IPS-18a (cell line): ENCODE measurements at regions not wholly inside any gene's neighbourhood (a gene's known extent, or its start where the extent isn't known, plus 50 kb on each side); places are given as distances from the start of the nearest gene placed in this dataset.

ENCODE experiments used
- H3K27ac ChIP-seq: one replicate; pipeline ENCODE4 v1.5.1; 2013; ENCODE audit warnings: low read length
- H3K27me3 ChIP-seq: one replicate; pipeline ENCODE4 v1.6.1; 2013; ENCODE audit warnings: mild to moderate bottlenecking, low read length; ENCODE audit not compliant: control insufficient read depth, insufficient read depth
- H3K36me3 ChIP-seq: one replicate; pipeline ENCODE4 v1.6.1; 2013; ENCODE audit warnings: low read depth, low read length; ENCODE audit not compliant: control insufficient read depth
- H3K4me1 ChIP-seq: one replicate; pipeline ENCODE4 v1.6.1; 2013; ENCODE audit warnings: low read depth, low read length; ENCODE audit not compliant: control insufficient read depth
- H3K4me3 ChIP-seq: one replicate; pipeline ENCODE4 v1.5.1; 2013; ENCODE audit warnings: low read length
- H3K9ac ChIP-seq: one replicate; pipeline ENCODE4 v1.6.1; 2013; ENCODE audit warnings: mild to moderate bottlenecking, low read length, moderate library complexity
- H3K9me3 ChIP-seq: one replicate; pipeline ENCODE4 v1.6.1; 2013; ENCODE audit warnings: low read depth, low read length; ENCODE audit not compliant: control insufficient read depth

- Histone ChIP-seq H3K36me3 (no peaks in the 10 kb centered on the region), H3K27ac (no peak overlapping the region), H3K27me3 (no peaks in the 10 kb centered on the region), H3K9ac (no peak overlapping the region), H3K4me3 (no peak overlapping the region), H3K9me3 (no peaks in the 10 kb centered on the region), H3K4me1 (no peaks in the 10 kb centered on the region)
These were observed 420.9 kb upstream of the KCNH7 start for GRCh38 chr2:163259489-163259888.

GRCh38 chr2:163255086-163255485 lies 416.5 kb upstream of the KCNH7 start:
- no peak overlapping the region for H3K27ac ChIP-seq
- no peak overlapping the region for H3K4me3 ChIP-seq
- H3K9me3 ChIP-seq: no peaks in the 10 kb centered on the region
- H3K4me1 ChIP-seq: no peaks in the 10 kb centered on the region
- H3K27me3 ChIP-seq: no peaks in the 10 kb centered on the region
- H3K9ac ChIP-seq: no peak overlapping the region
- H3K36me3 ChIP-seq: no peaks in the 10 kb centered on the region

GRCh38 chr2:163253621-163254285 lies 415.2 kb upstream of the KCNH7 start:
- Histone ChIP-seq H3K9me3 (no peaks in the 10 kb centered on the region), H3K4me3 (no peak overlapping the region), H3K27ac (no peak overlapping the region), H3K36me3 (no peaks in the 10 kb centered on the region), H3K9ac (no peak overlapping the region), H3K4me1 (no peaks in the 10 kb centered on the region), H3K27me3 (no peaks in the 10 kb centered on the region)

- Histone ChIP-seq H3K4me1 (peaks cover 6% of the 10 kb centered on the region), H3K4me3 (no peak overlapping the region), H3K27me3 (no peaks in the 10 kb centered on the region)
These were observed 413.6 kb upstream of the KCNH7 start for GRCh38 chr2:163252199-163252598.

GRCh38 chr2:163248376-163249253 lies 410.0 kb upstream of the KCNH7 start:
- no peaks in the 10 kb centered on the region for H3K27me3 ChIP-seq
- H3K4me1 ChIP-seq: peaks cover 6% of the 10 kb centered on the region
- H3K4me3 ChIP-seq: no peak overlapping the region
- no peak overlapping the region for H3K27ac ChIP-seq
- H3K9me3 ChIP-seq: no peaks in the 10 kb centered on the region
- H3K36me3 ChIP-seq: no peaks in the 10 kb centered on the region
- no peak overlapping the region for H3K9ac ChIP-seq

More at GRCh38 chr2:163252199-163252598, 413.6 kb upstream of the KCNH7 start:
- Histone ChIP-seq H3K9ac (no peak overlapping the region), H3K27ac (no peak overlapping the region), H3K9me3 (no peaks in the 10 kb centered on the region), H3K36me3 (no peaks in the 10 kb centered on the region)

GRCh38 chr2:163247847-163248220 lies 409.3 kb upstream of the KCNH7 start:
- Histone ChIP-seq H3K27me3 (no peaks in the 10 kb centered on the region), H3K27ac (no peak overlapping the region), H3K9me3 (no peaks in the 10 kb centered on the region), H3K9ac (no peak overlapping the region), H3K36me3 (no peaks in the 10 kb centered on the region), H3K4me1 (peaks cover 6% of the 10 kb centered on the region), H3K4me3 (no peak overlapping the region)

GRCh38 chr2:163247156-163247846 lies 408.7 kb upstream of the KCNH7 start:
- Histone ChIP-seq H3K27me3 (no peaks in the 10 kb centered on the region), H3K27ac (no peak overlapping the region), H3K9me3 (no peaks in the 10 kb centered on the region), H3K9ac (no peak overlapping the region), H3K4me1 (peaks cover 6% of the 10 kb centered on the region), H3K36me3 (no peaks in the 10 kb centered on the region), H3K4me3 (no peak overlapping the region)

- H3K4me3 ChIP-seq: no peak overlapping the region
- peaks cover 6% of the 10 kb centered on the region for H3K4me1 ChIP-seq
- H3K27me3 ChIP-seq: no peaks in the 10 kb centered on the region
- H3K9ac ChIP-seq: no peak overlapping the region
- H3K27ac ChIP-seq: no peak overlapping the region
- no peaks in the 10 kb centered on the region for H3K9me3 ChIP-seq
- H3K36me3 ChIP-seq: no peaks in the 10 kb centered on the region
These were observed 407.6 kb upstream of the KCNH7 start for GRCh38 chr2:163246135-163246534.

GRCh38 chr2:163236553-163236952 lies 398.0 kb upstream of the KCNH7 start:
- H3K9ac ChIP-seq: no peak overlapping the region
- no peaks in the 10 kb centered on the region for H3K4me1 ChIP-seq
- H3K36me3 ChIP-seq: no peaks in the 10 kb centered on the region
- H3K9me3 ChIP-seq: no peaks in the 10 kb centered on the region
- no peaks in the 10 kb centered on the region for H3K27me3 ChIP-seq
- H3K4me3 ChIP-seq: no peak overlapping the region
- H3K27ac ChIP-seq: no peak overlapping the region

- Histone ChIP-seq H3K36me3 (no peaks in the 10 kb centered on the region), H3K9ac (no peak overlapping the region), H3K4me1 (no peaks in the 10 kb centered on the region)
These were observed 393.1 kb upstream of the KCNH7 start for GRCh38 chr2:163231666-163232065.

GRCh38 chr2:163213661-163214081 lies 375.1 kb upstream of the KCNH7 start:
- Histone ChIP-seq H3K9ac (no peak overlapping the region), H3K27ac (no peak overlapping the region)

More at GRCh38 chr2:163231666-163232065, 393.1 kb upstream of the KCNH7 start:
- Histone ChIP-seq H3K27ac (no peak overlapping the region), H3K9me3 (no peaks in the 10 kb centered on the region), H3K27me3 (no peaks in the 10 kb centered on the region), H3K4me3 (no peak overlapping the region)

More at GRCh38 chr2:163213661-163214081, 375.1 kb upstream of the KCNH7 start:
- Histone ChIP-seq H3K27me3 (no peaks in the 10 kb centered on the region), H3K4me1 (no peaks in the 10 kb centered on the region), H3K4me3 (no peak overlapping the region), H3K9me3 (no peaks in the 10 kb centered on the region), H3K36me3 (no peaks in the 10 kb centered on the region)
